ENCODE measurements at regions not wholly inside any gene's neighbourhood (a gene's known extent, or its start where the extent isn't known, plus 50 kb on each side); places are given as distances from the start of the nearest gene placed in this dataset.

- no peak for TF ChIP-seq BHLHE40 (IDR thresholded peaks at IDR 0.05; ENCODE audit: low read depth, low read length)
- TF ChIP-seq MAX (IDR thresholded peaks at IDR 0.05): no peak
- TF ChIP-seq CTCF (IDR thresholded peaks at IDR 0.05): no peak
- TF ChIP-seq KDM1A (IDR thresholded peaks at IDR 0.05; ENCODE audit: low read depth): no peak
- no peak for TF ChIP-seq KDM5A (IDR thresholded peaks at IDR 0.05)
- no peak for TF ChIP-seq POLR2A (IDR thresholded peaks at IDR 0.05; ENCODE audit: low read length)
These were observed 176.6 kb upstream of the NR3C2 start for GRCh38 chr4:148618856-148619255.
